ENCODE measurements at regions not wholly inside any gene's neighbourhood (a gene's known extent, or its start where the extent isn't known, plus 50 kb on each side); places are given as distances from the start of the nearest gene placed in this dataset.
A peak's percentile ranks its signal among the peaks of the same experiment; 100 is the strongest.
"Not testable (repeated sequence)": the region's sequence is repeated elsewhere in the genome, so short reads cannot be mapped to it uniquely, and the experiment has no call there.

- Histone ChIP-seq H3K9me2 (replicated peaks; ENCODE audit: insufficient read depth, low read length) (no peaks in the 10 kb centered on the region), H3K36me3 (ENCODE audit: low read length) (no peaks in the 10 kb centered on the region), H3K79me2 (ENCODE audit: insufficient read depth, low read length) (no peaks in the 10 kb centered on the region), H3K27me3 (ENCODE audit: low read length) (no peaks in the 10 kb centered on the region), H2AFZ (ENCODE audit: low read depth, low read length, severe bottlenecking) (no peak overlapping the region), H3K4me2 (ENCODE audit: low read depth, low read length, poor library complexity, severe bottlenecking) (no peak overlapping the region), H3K4me3 (ENCODE audit: insufficient read depth, low read length, poor library complexity, severe bottlenecking) (no peak overlapping the region), H3K9me3 (ENCODE audit: insufficient read depth, low read length) (no peaks in the 10 kb centered on the region), H4K20me1 (ENCODE audit: low read depth, low read length) (no peaks in the 10 kb centered on the region), H3K9ac (ENCODE audit: low read length) (no peak overlapping the region), H3K27ac (ENCODE audit: low read depth, low read length) (no peak overlapping the region), H3F3A (ENCODE audit: insufficient read depth) (no peaks in the 10 kb centered on the region)
- no peak for TF ChIP-seq CTCF (IDR thresholded peaks at IDR 0.05; ENCODE audit: insufficient read depth, low read length, poor library complexity, severe bottlenecking)
- TF ChIP-seq EZH2phosphoT487 (conservative IDR thresholded peaks at IDR 0.05; ENCODE audit: low read length) = no peak
These were observed 99.1 kb downstream of the ALG10 start for GRCh38 chr12:34121360-34121759.

- H3F3A ChIP-seq (ENCODE audit: insufficient read depth); H3K9me3 ChIP-seq (ENCODE audit: insufficient read depth, low read length); H3K4me3 ChIP-seq (ENCODE audit: insufficient read depth, low read length, poor library complexity, severe bottlenecking); H3K79me2 ChIP-seq (ENCODE audit: insufficient read depth, low read length); H3K9ac ChIP-seq (ENCODE audit: low read length); H4K20me1 ChIP-seq (ENCODE audit: low read depth, low read length); H3K4me2 ChIP-seq (ENCODE audit: low read depth, low read length, poor library complexity, severe bottlenecking); H3K27me3 ChIP-seq (ENCODE audit: low read length); H2AFZ ChIP-seq (ENCODE audit: low read depth, low read length, severe bottlenecking); H3K9me2 ChIP-seq (replicated peaks; ENCODE audit: insufficient read depth, low read length); H3K36me3 ChIP-seq (ENCODE audit: low read length); H3K27ac ChIP-seq (ENCODE audit: low read depth, low read length): not testable (repeated sequence)
- TF ChIP-seq CTCF (IDR thresholded peaks at IDR 0.05; ENCODE audit: insufficient read depth, low read length, poor library complexity, severe bottlenecking) = peak; percentile 77
These were observed 100.8 kb downstream of the ALG10 start for GRCh38 chr12:34123092-34123491.

GRCh38 chr12:34124608-34125007 is 102.3 kb downstream of the ALG10 start:
- no peak overlapping the region for H3K27ac ChIP-seq (ENCODE audit: low read depth, low read length)
- no peaks in the 10 kb centered on the region for H3F3A ChIP-seq (ENCODE audit: insufficient read depth)
- no peak for TF ChIP-seq CTCF (IDR thresholded peaks at IDR 0.05; ENCODE audit: insufficient read depth, low read length, poor library complexity, severe bottlenecking)
- no peak for TF ChIP-seq EZH2phosphoT487 (conservative IDR thresholded peaks at IDR 0.05; ENCODE audit: low read length)
- no peaks in the 10 kb centered on the region for H4K20me1 ChIP-seq (ENCODE audit: low read depth, low read length)
- no peak overlapping the region for H3K4me2 ChIP-seq (ENCODE audit: low read depth, low read length, poor library complexity, severe bottlenecking)
- H3K4me3 ChIP-seq (ENCODE audit: insufficient read depth, low read length, poor library complexity, severe bottlenecking) = no peak overlapping the region
- no peaks in the 10 kb centered on the region for H3K79me2 ChIP-seq (ENCODE audit: insufficient read depth, low read length)
- no peaks in the 10 kb centered on the region for H3K9me3 ChIP-seq (ENCODE audit: insufficient read depth, low read length)
- no peak overlapping the region for H2AFZ ChIP-seq (ENCODE audit: low read depth, low read length, severe bottlenecking)
- H3K9me2 ChIP-seq (replicated peaks; ENCODE audit: insufficient read depth, low read length) = no peaks in the 10 kb centered on the region
- H3K9ac ChIP-seq (ENCODE audit: low read length) = no peak overlapping the region
- H3K36me3 ChIP-seq (ENCODE audit: low read length) = no peaks in the 10 kb centered on the region
- no peaks in the 10 kb centered on the region for H3K27me3 ChIP-seq (ENCODE audit: low read length)

- H3K9ac ChIP-seq (ENCODE audit: low read length) = no peak overlapping the region
- H3K36me3 ChIP-seq (ENCODE audit: low read length) = no peaks in the 10 kb centered on the region
- TF ChIP-seq CTCF (IDR thresholded peaks at IDR 0.05; ENCODE audit: insufficient read depth, low read length, poor library complexity, severe bottlenecking) = no peak
- no peak for TF ChIP-seq EZH2phosphoT487 (conservative IDR thresholded peaks at IDR 0.05; ENCODE audit: low read length)
- no peaks in the 10 kb centered on the region for H3F3A ChIP-seq (ENCODE audit: insufficient read depth)
- no peak overlapping the region for H3K27ac ChIP-seq (ENCODE audit: low read depth, low read length)
- H3K4me2 ChIP-seq (ENCODE audit: low read depth, low read length, poor library complexity, severe bottlenecking) = no peak overlapping the region
- no peaks in the 10 kb centered on the region for H4K20me1 ChIP-seq (ENCODE audit: low read depth, low read length)
- no peak overlapping the region for H3K4me3 ChIP-seq (ENCODE audit: insufficient read depth, low read length, poor library complexity, severe bottlenecking)
- H3K9me2 ChIP-seq (replicated peaks; ENCODE audit: insufficient read depth, low read length) = no peaks in the 10 kb centered on the region
- H3K9me3 ChIP-seq (ENCODE audit: insufficient read depth, low read length) = no peaks in the 10 kb centered on the region
- no peak overlapping the region for H2AFZ ChIP-seq (ENCODE audit: low read depth, low read length, severe bottlenecking)
- H3K79me2 ChIP-seq (ENCODE audit: insufficient read depth, low read length) = no peaks in the 10 kb centered on the region
- no peaks in the 10 kb centered on the region for H3K27me3 ChIP-seq (ENCODE audit: low read length)
These were observed 103.9 kb downstream of the ALG10 start for GRCh38 chr12:34126239-34126641.
